PC-9 (cell line): ENCODE measurements at regions not wholly inside any gene's neighbourhood (a gene's known extent, or its start where the extent isn't known, plus 50 kb on each side); places are given as distances from the start of the nearest gene placed in this dataset.

ENCODE experiments used
- BruUV-seq: library from RNA; stranded (reverse); fragments of 400-500 nt; replicated peaks from 2 replicates; lab custom pipeline; 2021; lab: Mats Ljungman, UMichigan
- CTCF ChIA-PET: fragments of 300-600 bp; sonication (Branson Sonifier 250); formaldehyde crosslinking; loops from one replicate; lab custom pipeline; 2022; ENCODE audit warnings: antibody characterized with exemption; lab: Charles Lee
- POLR2A ChIA-PET: fragments of 300-600 bp; sonication (Branson Sonifier 250); formaldehyde crosslinking; loops from one replicate; lab custom pipeline; 2022; ENCODE audit warnings: antibody characterized with exemption; ENCODE audit not compliant: unreplicated experiment; lab: Charles Lee
- DNase-seq, 2 experiments: peaks; one replicate each; pipeline versions ENCODE4 v3.0.0 to v3.0.0-alpha.2; 2015 to 2022; ENCODE audit warnings: mixed read lengths in 1 of 2
- H2AFZ ChIP-seq: fragments of 200-600 bp; sonication (generic); 2 replicates; pipeline ENCODE4 v1.8.1; 2017; ENCODE audit warnings: antibody characterized with exemption
- H3F3A ChIP-seq: fragments of 200-600 bp; sonication (generic); 2 replicates; pipeline ENCODE4 v1.8.1; 2017; ENCODE audit warnings: antibody characterized with exemption, mild to moderate bottlenecking, low read depth; ENCODE audit not compliant: insufficient read depth
- H3K27ac ChIP-seq: fragments of 200-600 bp; sonication (generic); 2 replicates; pipeline ENCODE4 v1.6.1; 2016; ENCODE audit warnings: mixed run types
- H3K27me3 ChIP-seq: fragments of 200-600 bp; sonication (generic); 2 replicates; pipeline ENCODE4 v1.6.1; 2016; ENCODE audit warnings: low read depth, mixed run types; ENCODE audit not compliant: insufficient read depth
- H3K36me3 ChIP-seq: fragments of 200-600 bp; sonication (generic); 2 replicates; pipeline ENCODE4 v1.6.1; 2016; ENCODE audit warnings: low read depth, mixed run types
- H3K4me1 ChIP-seq: fragments of 200-600 bp; sonication (generic); replicated peaks from 2 replicates; pipeline ENCODE4 v1.6.1; 2016; ENCODE audit warnings: mixed run types; ENCODE audit not compliant: insufficient read depth
- H3K4me2 ChIP-seq: fragments of 200-600 bp; sonication (generic); 2 replicates; pipeline ENCODE4 v1.6.1; 2017; ENCODE audit warnings: mixed run types
- H3K4me3 ChIP-seq: fragments of 200-600 bp; sonication (generic); 2 replicates; pipeline ENCODE4 v1.6.1; 2016; ENCODE audit warnings: mixed run types
- H3K79me2 ChIP-seq: fragments of 200-600 bp; sonication (generic); 2 replicates; pipeline ENCODE4 v1.6.1; 2017; ENCODE audit warnings: low read depth, mixed run types
- H3K9me2 ChIP-seq: fragments of 200-600 bp; sonication (generic); 2 replicates; pipeline ENCODE4 v1.8.1; 2017; ENCODE audit warnings: mild to moderate bottlenecking; ENCODE audit not compliant: insufficient read depth
- H3K9me3 ChIP-seq: fragments of 200-600 bp; sonication (generic); 2 replicates; pipeline ENCODE4 v1.8.1; 2016; ENCODE audit warnings: low read depth; ENCODE audit not compliant: insufficient read depth
- H4K20me1 ChIP-seq: fragments of 200-600 bp; sonication (generic); 2 replicates; pipeline ENCODE4 v1.8.1; 2017; ENCODE audit not compliant: insufficient read depth
- EZH2 ChIP-seq: fragments of 200-600 bp; sonication (generic); IDR thresholded peaks from 2 replicates; pipeline ENCODE4 v1.8.0; 2017; ENCODE audit warnings: antibody characterized with exemption, low read depth
- intact Hi-C: fragments of 100-400 bp; cut with micrococcal nuclease; formaldehyde crosslinking; loops from one replicate; pipeline ENCODE4 v1.10.0; 2022; ENCODE audit not compliant: unreplicated experiment
- TF ChIP-seq, protein P1 (sequence below): fragments of 200-600 bp; sonication (generic); conservative IDR thresholded peaks from 2 replicates; pipeline ENCODE4 v1.6.1; 2017; ENCODE audit warnings: mixed run types, antibody characterized with exemption, mild to moderate bottlenecking, moderate library complexity

- Histone ChIP-seq H3K9me2 (no peaks in the 10 kb centered on the region; the same call in 1 of the 2 replicates), H3K4me1 (no peaks in the 10 kb centered on the region), H2AFZ (no peak overlapping the region), H3F3A (no peaks in the 10 kb centered on the region), H3K27me3 (no peaks in the 10 kb centered on the region), H3K4me2 (no peak overlapping the region), H3K79me2 (no peaks in the 10 kb centered on the region), H3K4me3 (no peak overlapping the region), H3K27ac (no peak overlapping the region), H3K9me3 (no peaks in the 10 kb centered on the region), H4K20me1 (no peaks in the 10 kb centered on the region), H3K36me3 (no peaks in the 10 kb centered on the region)
- BruUV-seq = no TSS peak
- intact Hi-C loops = no loop called here
- DNase-seq = no peak
- CTCF ChIA-PET = no interaction called here
- POLR2A ChIA-PET = no interaction called here
- TF ChIP-seq, protein P1, sequence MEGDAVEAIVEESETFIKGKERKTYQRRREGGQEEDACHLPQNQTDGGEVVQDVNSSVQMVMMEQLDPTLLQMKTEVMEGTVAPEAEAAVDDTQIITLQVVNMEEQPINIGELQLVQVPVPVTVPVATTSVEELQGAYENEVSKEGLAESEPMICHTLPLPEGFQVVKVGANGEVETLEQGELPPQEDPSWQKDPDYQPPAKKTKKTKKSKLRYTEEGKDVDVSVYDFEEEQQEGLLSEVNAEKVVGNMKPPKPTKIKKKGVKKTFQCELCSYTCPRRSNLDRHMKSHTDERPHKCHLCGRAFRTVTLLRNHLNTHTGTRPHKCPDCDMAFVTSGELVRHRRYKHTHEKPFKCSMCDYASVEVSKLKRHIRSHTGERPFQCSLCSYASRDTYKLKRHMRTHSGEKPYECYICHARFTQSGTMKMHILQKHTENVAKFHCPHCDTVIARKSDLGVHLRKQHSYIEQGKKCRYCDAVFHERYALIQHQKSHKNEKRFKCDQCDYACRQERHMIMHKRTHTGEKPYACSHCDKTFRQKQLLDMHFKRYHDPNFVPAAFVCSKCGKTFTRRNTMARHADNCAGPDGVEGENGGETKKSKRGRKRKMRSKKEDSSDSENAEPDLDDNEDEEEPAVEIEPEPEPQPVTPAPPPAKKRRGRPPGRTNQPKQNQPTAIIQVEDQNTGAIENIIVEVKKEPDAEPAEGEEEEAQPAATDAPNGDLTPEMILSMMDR = no peak
- TF ChIP-seq EZH2 = no peak
Measured at GRCh38 chr18:29871246-29871645, 1171.3 kb downstream of the DSC3 start.

GRCh38 chr18:29862824-29863223 is 1179.7 kb downstream of the DSC3 start:
- CTCF ChIA-PET = no interaction called here
- BruUV-seq = no TSS peak
- Histone ChIP-seq H3K27me3 (no peaks in the 10 kb centered on the region), H3K36me3 (no peaks in the 10 kb centered on the region), H3K9me2 (no peaks in the 10 kb centered on the region), H3K4me1 (no peaks in the 10 kb centered on the region), H2AFZ (no peak overlapping the region), H3K79me2 (no peaks in the 10 kb centered on the region), H3K4me3 (no peak overlapping the region), H3F3A (no peaks in the 10 kb centered on the region), H3K9me3 (no peaks in the 10 kb centered on the region), H3K4me2 (no peak overlapping the region), H3K27ac (no peak overlapping the region), H4K20me1 (no peaks in the 10 kb centered on the region)
- no peak for TF ChIP-seq EZH2
- TF ChIP-seq, protein P1 = no peak
- intact Hi-C loops = no loop called here
- DNase-seq = no peak
- POLR2A ChIA-PET = no interaction called here

- no peak overlapping the region for H3K4me3 ChIP-seq
- intact Hi-C loops = no loop called here
- no peak overlapping the region for H2AFZ ChIP-seq
- no peaks in the 10 kb centered on the region for H3K9me2 ChIP-seq
- H3F3A ChIP-seq = no peaks in the 10 kb centered on the region
- no peak overlapping the region for H3K4me2 ChIP-seq
- no peaks in the 10 kb centered on the region for H3K36me3 ChIP-seq
- no peaks in the 10 kb centered on the region for H3K27me3 ChIP-seq
- BruUV-seq = no TSS peak
- POLR2A ChIA-PET = no interaction called here
- CTCF ChIA-PET = no interaction called here
- DNase-seq = no peak
- H3K79me2 ChIP-seq = no peaks in the 10 kb centered on the region
- no peaks in the 10 kb centered on the region for H3K9me3 ChIP-seq
- no peaks in the 10 kb centered on the region for H3K4me1 ChIP-seq
- no peaks in the 10 kb centered on the region for H4K20me1 ChIP-seq
- H3K27ac ChIP-seq = no peak overlapping the region
- TF ChIP-seq EZH2 = no peak
Measured at GRCh38 chr18:29855637-29856036, 1186.9 kb downstream of the DSC3 start.

- Histone ChIP-seq H3K9me2 (no peaks in the 10 kb centered on the region), H3K36me3 (no peaks in the 10 kb centered on the region), H3K4me1 (no peaks in the 10 kb centered on the region), H3K27ac (no peak overlapping the region), H3F3A (no peaks in the 10 kb centered on the region), H3K27me3 (no peaks in the 10 kb centered on the region), H3K79me2 (no peaks in the 10 kb centered on the region), H4K20me1 (no peaks in the 10 kb centered on the region), H3K4me2 (no peak overlapping the region), H2AFZ (no peak overlapping the region), H3K4me3 (no peak overlapping the region), H3K9me3 (no peaks in the 10 kb centered on the region)
- CTCF ChIA-PET = no interaction called here
- POLR2A ChIA-PET = no interaction called here
- BruUV-seq = no TSS peak
- no peak for DNase-seq
- TF ChIP-seq, protein P1 = no peak
- TF ChIP-seq EZH2 = no peak
- intact Hi-C loops = no loop called here
Measured at GRCh38 chr18:29853126-29853525, 1189.4 kb downstream of the DSC3 start.
